ENCODE measurements at regions not wholly inside any gene's neighbourhood (a gene's known extent, or its start where the extent isn't known, plus 50 kb on each side); places are given as distances from the start of the nearest gene placed in this dataset.

- DNase-seq (ENCODE audit: low read depth in 2 of 2, low spot score in 1 of 2): no peak
Measured at GRCh38 chr13:111515307-111515617, 194.8 kb downstream of the TEX29 start.

GRCh38 chr13:111515635-111516034 lies 195.2 kb downstream of the TEX29 start:
- DNase-seq (ENCODE audit: low read depth in 2 of 2, low spot score in 1 of 2): no peak

GRCh38 chr13:111516712-111517640 lies 196.5 kb downstream of the TEX29 start:
- DNase-seq (ENCODE audit: low read depth in 2 of 2, low spot score in 1 of 2): no peak

GRCh38 chr13:111517641-111518010 lies 197.2 kb downstream of the TEX29 start:
- DNase-seq (ENCODE audit: low read depth in 2 of 2, low spot score in 1 of 2): no peak

- no peak for DNase-seq (ENCODE audit: low read depth in 2 of 2, low spot score in 1 of 2)
Measured at GRCh38 chr13:111518161-111518792, 197.8 kb downstream of the TEX29 start.

GRCh38 chr13:111519041-111519440 lies 198.6 kb downstream of the TEX29 start:
- no peak for DNase-seq (ENCODE audit: low read depth in 2 of 2, low spot score in 1 of 2)

GRCh38 chr13:111519490-111520170 lies 199.2 kb downstream of the TEX29 start:
- DNase-seq (ENCODE audit: low read depth in 2 of 2, low spot score in 1 of 2): no peak

- no peak for DNase-seq (ENCODE audit: low read depth in 2 of 2, low spot score in 1 of 2)
Measured at GRCh38 chr13:111521030-111521429, 200.6 kb downstream of the TEX29 start.

GRCh38 chr13:111521691-111522229 lies 201.3 kb downstream of the TEX29 start:
- DNase-seq (ENCODE audit: low read depth in 2 of 2, low spot score in 1 of 2): no peak

GRCh38 chr13:111525320-111526118 lies 205.1 kb downstream of the TEX29 start:
- no peak for DNase-seq (ENCODE audit: low read depth in 2 of 2, low spot score in 1 of 2)

GRCh38 chr13:111526922-111527321 lies 206.5 kb downstream of the TEX29 start:
- DNase-seq (ENCODE audit: low read depth in 2 of 2, low spot score in 1 of 2): no peak

GRCh38 chr13:111527614-111528229 lies 207.3 kb downstream of the TEX29 start:
- no peak for DNase-seq (ENCODE audit: low read depth in 2 of 2, low spot score in 1 of 2)

GRCh38 chr13:111528513-111528912 lies 208.1 kb downstream of the TEX29 start:
- DNase-seq (ENCODE audit: low read depth in 2 of 2, low spot score in 1 of 2): no peak

- no peak for DNase-seq (ENCODE audit: low read depth in 2 of 2, low spot score in 1 of 2)
Measured at GRCh38 chr13:111530137-111530870, 209.9 kb downstream of the TEX29 start.

GRCh38 chr13:111531505-111531904 lies 211.1 kb downstream of the TEX29 start:
- no peak for DNase-seq (ENCODE audit: low read depth in 2 of 2, low spot score in 1 of 2)

GRCh38 chr13:111532111-111532510 lies 211.7 kb downstream of the TEX29 start:
- no peak for DNase-seq (ENCODE audit: low read depth in 2 of 2, low spot score in 1 of 2)

GRCh38 chr13:111533900-111534683 lies 213.7 kb downstream of the TEX29 start:
- DNase-seq (ENCODE audit: low read depth in 2 of 2, low spot score in 1 of 2): no peak

- no peak for DNase-seq (ENCODE audit: low read depth in 2 of 2, low spot score in 1 of 2)
Measured at GRCh38 chr13:111534751-111535522, 214.5 kb downstream of the TEX29 start.

- no peak for DNase-seq (ENCODE audit: low read depth in 2 of 2, low spot score in 1 of 2)
Measured at GRCh38 chr13:111535523-111535811, 215.0 kb downstream of the TEX29 start.
